ENCODE measurements at regions not wholly inside any gene's neighbourhood (a gene's known extent, or its start where the extent isn't known, plus 50 kb on each side); places are given as distances from the start of the nearest gene placed in this dataset.

DNA sequence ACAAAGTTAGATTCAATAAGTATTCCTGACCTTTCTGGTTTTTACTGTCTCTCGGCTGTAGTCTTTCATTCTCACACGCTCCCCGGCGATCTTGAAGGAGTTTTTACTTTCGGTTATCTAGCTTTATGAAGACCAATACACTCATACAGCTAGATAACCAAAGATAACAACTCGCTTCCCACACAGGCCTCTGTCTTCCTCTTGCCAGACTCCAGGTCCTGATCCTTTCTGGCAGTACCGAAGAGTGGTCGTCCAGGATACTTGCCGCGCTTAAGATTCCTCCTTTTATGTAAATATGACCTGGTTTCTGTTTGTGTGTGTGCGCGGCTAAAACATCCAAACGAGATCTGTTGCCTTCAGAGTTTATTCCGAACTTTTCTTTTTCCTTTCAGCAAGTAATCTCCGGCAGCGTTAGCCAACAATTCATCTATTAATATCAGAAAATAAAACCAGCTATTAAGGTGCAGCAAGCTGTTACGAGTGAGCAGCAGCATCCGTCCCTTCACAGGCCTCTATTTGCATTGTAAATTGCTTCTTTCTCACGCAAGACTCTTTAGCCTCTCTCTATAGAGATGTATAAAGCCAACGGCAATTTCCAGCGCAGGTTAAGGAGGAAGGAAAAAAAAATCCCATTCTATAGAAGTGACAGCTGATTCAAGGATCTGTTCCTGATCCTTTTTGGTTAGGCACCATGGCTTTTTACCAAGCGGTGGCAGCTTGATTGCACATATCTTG lies 216.1 kb downstream of the MEF2C start:
- TF ChIP-seq, protein P1, sequence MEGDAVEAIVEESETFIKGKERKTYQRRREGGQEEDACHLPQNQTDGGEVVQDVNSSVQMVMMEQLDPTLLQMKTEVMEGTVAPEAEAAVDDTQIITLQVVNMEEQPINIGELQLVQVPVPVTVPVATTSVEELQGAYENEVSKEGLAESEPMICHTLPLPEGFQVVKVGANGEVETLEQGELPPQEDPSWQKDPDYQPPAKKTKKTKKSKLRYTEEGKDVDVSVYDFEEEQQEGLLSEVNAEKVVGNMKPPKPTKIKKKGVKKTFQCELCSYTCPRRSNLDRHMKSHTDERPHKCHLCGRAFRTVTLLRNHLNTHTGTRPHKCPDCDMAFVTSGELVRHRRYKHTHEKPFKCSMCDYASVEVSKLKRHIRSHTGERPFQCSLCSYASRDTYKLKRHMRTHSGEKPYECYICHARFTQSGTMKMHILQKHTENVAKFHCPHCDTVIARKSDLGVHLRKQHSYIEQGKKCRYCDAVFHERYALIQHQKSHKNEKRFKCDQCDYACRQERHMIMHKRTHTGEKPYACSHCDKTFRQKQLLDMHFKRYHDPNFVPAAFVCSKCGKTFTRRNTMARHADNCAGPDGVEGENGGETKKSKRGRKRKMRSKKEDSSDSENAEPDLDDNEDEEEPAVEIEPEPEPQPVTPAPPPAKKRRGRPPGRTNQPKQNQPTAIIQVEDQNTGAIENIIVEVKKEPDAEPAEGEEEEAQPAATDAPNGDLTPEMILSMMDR (IDR thresholded peaks at IDR 0.05) = no peak
- TF ChIP-seq POLR2A (IDR thresholded peaks at IDR 0.05) = no peak
